GM18498 (cell line): ENCODE measurements at regions not wholly inside any gene's neighbourhood (a gene's known extent, or its start where the extent isn't known, plus 50 kb on each side); places are given as distances from the start of the nearest gene placed in this dataset.
"Not testable (repeated sequence)": the region's sequence is repeated elsewhere in the genome, so short reads cannot be mapped to it uniquely, and the experiment has no call there.

ENCODE experiments used
- ATAC-seq: cut with Tn5 transposase; IDR thresholded peaks from one replicate; pipeline ENCODE4 v1.9.1; 2021; ENCODE audit warnings: mild to moderate bottlenecking, moderate library complexity; ENCODE audit not compliant: unreplicated experiment

- ATAC-seq = no peak
Observed at GRCh38 chr6:6091608-6092002, 84.9 kb upstream of the NRN1 start.

- no peak for ATAC-seq
Observed at GRCh38 chr6:6090861-6091607, 84.3 kb upstream of the NRN1 start.

GRCh38 chr6:6085928-6086668 is 79.4 kb upstream of the NRN1 start:
- no peak for ATAC-seq

- no peak for ATAC-seq
Observed at GRCh38 chr6:6080975-6081374, 74.2 kb upstream of the NRN1 start.

- ATAC-seq = no peak
Observed at GRCh38 chr6:6074190-6074589, 67.5 kb upstream of the NRN1 start.

GRCh38 chr6:6068157-6068556 is 61.4 kb upstream of the NRN1 start:
- not testable (repeated sequence) for ATAC-seq

- ATAC-seq = no peak
Observed at GRCh38 chr6:6058054-6058444, 51.3 kb upstream of the NRN1 start.

GRCh38 chr6:6057442-6058053 is 50.8 kb upstream of the NRN1 start:
- ATAC-seq = peak; percentile 56
